ENCODE measurements at regions not wholly inside any gene's neighbourhood (a gene's known extent, or its start where the extent isn't known, plus 50 kb on each side); places are given as distances from the start of the nearest gene placed in this dataset.

- Histone ChIP-seq H3K36me3 (ENCODE audit: control insufficient read depth, insufficient read depth, low read length) (no peaks in the 10 kb centered on the region), H3K27me3 (replicated peaks; ENCODE audit: control insufficient read depth, insufficient read depth, low read length) (no peaks in the 10 kb centered on the region), H3K4me3 (ENCODE audit: low read depth, low read length) (no peak overlapping the region), H3K9me3 (no peaks in the 10 kb centered on the region), H3K4me1 (no peaks in the 10 kb centered on the region)
- Mint-ChIP-seq H3K4me1 (ENCODE audit: low read depth, unreplicated experiment) (no peaks in the 10 kb centered on the region), H3K27me3 (ENCODE audit: insufficient read depth, unreplicated experiment) (no peaks in the 10 kb centered on the region), H3K36me3 (ENCODE audit: insufficient read depth, unreplicated experiment) (no peaks in the 10 kb centered on the region), H3K9me3 (ENCODE audit: unreplicated experiment) (no peaks in the 10 kb centered on the region), H3K4me3 (ENCODE audit: unreplicated experiment) (no peak overlapping the region), H3K27ac (ENCODE audit: unreplicated experiment) (no peak overlapping the region)
- ChIA-PET CTCF (no interaction called here), POLR2A (no interaction called here)
- TF ChIP-seq, protein P1, sequence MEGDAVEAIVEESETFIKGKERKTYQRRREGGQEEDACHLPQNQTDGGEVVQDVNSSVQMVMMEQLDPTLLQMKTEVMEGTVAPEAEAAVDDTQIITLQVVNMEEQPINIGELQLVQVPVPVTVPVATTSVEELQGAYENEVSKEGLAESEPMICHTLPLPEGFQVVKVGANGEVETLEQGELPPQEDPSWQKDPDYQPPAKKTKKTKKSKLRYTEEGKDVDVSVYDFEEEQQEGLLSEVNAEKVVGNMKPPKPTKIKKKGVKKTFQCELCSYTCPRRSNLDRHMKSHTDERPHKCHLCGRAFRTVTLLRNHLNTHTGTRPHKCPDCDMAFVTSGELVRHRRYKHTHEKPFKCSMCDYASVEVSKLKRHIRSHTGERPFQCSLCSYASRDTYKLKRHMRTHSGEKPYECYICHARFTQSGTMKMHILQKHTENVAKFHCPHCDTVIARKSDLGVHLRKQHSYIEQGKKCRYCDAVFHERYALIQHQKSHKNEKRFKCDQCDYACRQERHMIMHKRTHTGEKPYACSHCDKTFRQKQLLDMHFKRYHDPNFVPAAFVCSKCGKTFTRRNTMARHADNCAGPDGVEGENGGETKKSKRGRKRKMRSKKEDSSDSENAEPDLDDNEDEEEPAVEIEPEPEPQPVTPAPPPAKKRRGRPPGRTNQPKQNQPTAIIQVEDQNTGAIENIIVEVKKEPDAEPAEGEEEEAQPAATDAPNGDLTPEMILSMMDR (IDR thresholded peaks at IDR 0.05; ENCODE audit: insufficient read depth in 1 of 2, low read depth in 1 of 2, low read length in 1 of 2, severe bottlenecking in 1 of 2, unreplicated experiment in 1 of 2) = no peak
- no TSS peak for BruUV-seq (replicated peaks)
- intact Hi-C loops (cut with micrococcal nuclease; ENCODE audit: unreplicated experiment) = no loop called here
- no peak for DNase-seq
These were observed 375.1 kb upstream of the ID2 start for GRCh38 chr2:8306530-8307351.

DNA sequence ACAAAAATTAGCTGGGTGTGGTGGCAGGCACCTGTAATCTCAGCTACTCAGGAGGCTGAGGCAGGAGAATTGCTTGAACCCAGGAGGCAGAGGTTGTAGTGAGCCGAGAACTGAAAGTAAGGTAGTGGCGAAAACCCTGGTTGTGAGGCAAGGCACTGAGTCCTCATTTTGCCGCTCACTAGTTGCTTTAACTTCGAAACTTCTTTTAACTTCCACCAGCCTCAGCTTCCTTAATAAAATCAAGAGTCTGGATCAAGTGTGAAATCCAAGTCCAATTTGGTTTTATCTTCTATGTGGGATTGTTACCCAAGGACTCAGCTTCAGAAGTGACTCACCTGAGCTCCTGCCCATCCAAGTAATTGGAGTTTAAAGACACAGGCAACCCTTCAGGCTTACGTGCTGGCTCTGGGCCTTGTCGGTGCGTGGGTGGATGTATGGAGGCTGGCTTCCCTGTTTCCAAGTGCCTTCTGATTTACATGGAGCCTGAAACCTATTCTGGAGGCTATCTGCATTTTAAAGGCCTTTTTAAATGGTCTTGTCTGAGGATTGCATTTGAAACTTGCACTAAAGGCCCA lies 374.2 kb upstream of the ID2 start:
- no TSS peak for BruUV-seq (replicated peaks)
- Histone ChIP-seq H3K4me1 (peaks cover 4% of the 10 kb centered on the region), H3K27me3 (replicated peaks; ENCODE audit: control insufficient read depth, insufficient read depth, low read length) (no peaks in the 10 kb centered on the region), H3K9me3 (no peaks in the 10 kb centered on the region), H3K36me3 (ENCODE audit: control insufficient read depth, insufficient read depth, low read length) (no peaks in the 10 kb centered on the region), H3K4me3 (ENCODE audit: low read depth, low read length) (no peak overlapping the region)
- H3K36me3 Mint-ChIP-seq (ENCODE audit: insufficient read depth, unreplicated experiment) = no peaks in the 10 kb centered on the region
- TF ChIP-seq, protein P1 (IDR thresholded peaks at IDR 0.05; ENCODE audit: insufficient read depth in 1 of 2, low read depth in 1 of 2, low read length in 1 of 2, severe bottlenecking in 1 of 2, unreplicated experiment in 1 of 2) = no peak
- no peak for DNase-seq
- no peak overlapping the region for H3K4me3 Mint-ChIP-seq (ENCODE audit: unreplicated experiment)
- CTCF ChIA-PET = no interaction called here
- H3K4me1 Mint-ChIP-seq (ENCODE audit: low read depth, unreplicated experiment) = no peaks in the 10 kb centered on the region
- no peaks in the 10 kb centered on the region for H3K27me3 Mint-ChIP-seq (ENCODE audit: insufficient read depth, unreplicated experiment)
- H3K9me3 Mint-ChIP-seq (ENCODE audit: unreplicated experiment) = no peaks in the 10 kb centered on the region
- POLR2A ChIA-PET = no interaction called here
- intact Hi-C loops (cut with micrococcal nuclease; ENCODE audit: unreplicated experiment) = no loop called here
- H3K27ac Mint-ChIP-seq (ENCODE audit: unreplicated experiment) = no peak overlapping the region

GRCh38 chr2:8309131-8309530 lies 372.7 kb upstream of the ID2 start:
- no peak overlapping the region for H3K4me3 ChIP-seq (ENCODE audit: low read depth, low read length)
- no peak for DNase-seq
- no peaks in the 10 kb centered on the region for H3K9me3 ChIP-seq
- ChIA-PET CTCF (no interaction called here), POLR2A (no interaction called here)
- H3K36me3 ChIP-seq (ENCODE audit: control insufficient read depth, insufficient read depth, low read length) = no peaks in the 10 kb centered on the region
- BruUV-seq (replicated peaks) = no TSS peak
- Mint-ChIP-seq H3K4me1 (ENCODE audit: low read depth, unreplicated experiment) (no peaks in the 10 kb centered on the region), H3K36me3 (ENCODE audit: insufficient read depth, unreplicated experiment) (no peaks in the 10 kb centered on the region), H3K4me3 (ENCODE audit: unreplicated experiment) (no peak overlapping the region), H3K27ac (ENCODE audit: unreplicated experiment) (no peak overlapping the region), H3K27me3 (ENCODE audit: insufficient read depth, unreplicated experiment) (no peaks in the 10 kb centered on the region), H3K9me3 (ENCODE audit: unreplicated experiment) (no peaks in the 10 kb centered on the region)
- TF ChIP-seq, protein P1 (IDR thresholded peaks at IDR 0.05; ENCODE audit: insufficient read depth in 1 of 2, low read depth in 1 of 2, low read length in 1 of 2, severe bottlenecking in 1 of 2, unreplicated experiment in 1 of 2) = no peak
- intact Hi-C loops (cut with micrococcal nuclease; ENCODE audit: unreplicated experiment) = no loop called here
- H3K4me1 ChIP-seq = peaks cover 12% of the 10 kb centered on the region
- H3K27me3 ChIP-seq (replicated peaks; ENCODE audit: control insufficient read depth, insufficient read depth, low read length) = no peaks in the 10 kb centered on the region

All from Caco-2 (cell line).